Glomerular endothelial cell (primary cell): ENCODE measurements at regions not wholly inside any gene's neighbourhood (a gene's known extent, or its start where the extent isn't known, plus 50 kb on each side); places are given as distances from the start of the nearest gene placed in this dataset.
"Not testable (repeated sequence)": the region's sequence is repeated elsewhere in the genome, so short reads cannot be mapped to it uniquely, and the experiment has no call there.

ENCODE experiments used
- DNase-seq: peaks from one replicate; pipeline ENCODE4 v3.0.0-alpha.2; 2011; ENCODE audit warnings: low read depth, low spot score; ENCODE audit errors: extremely low read depth

DNA sequence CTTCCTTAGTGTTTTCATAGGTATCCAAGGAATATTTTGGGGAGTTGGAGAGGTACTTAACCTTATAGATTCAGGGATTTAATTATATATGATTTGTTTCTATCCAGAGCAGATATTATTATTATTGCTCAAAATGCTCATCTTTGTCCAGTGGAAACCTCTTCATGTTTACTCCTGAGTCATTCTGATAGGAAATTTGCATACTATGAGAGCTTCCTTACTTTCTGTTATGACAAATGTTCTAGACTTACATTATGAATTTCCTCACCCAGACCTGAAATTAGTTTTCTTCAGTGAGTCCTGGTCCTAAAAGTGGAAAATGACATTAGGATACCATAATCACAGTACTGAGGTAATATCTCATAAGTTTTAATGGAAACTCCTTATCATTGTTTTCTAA, 57.5 kb upstream of the PLPPR5 start:
- no peak for DNase-seq

DNA sequence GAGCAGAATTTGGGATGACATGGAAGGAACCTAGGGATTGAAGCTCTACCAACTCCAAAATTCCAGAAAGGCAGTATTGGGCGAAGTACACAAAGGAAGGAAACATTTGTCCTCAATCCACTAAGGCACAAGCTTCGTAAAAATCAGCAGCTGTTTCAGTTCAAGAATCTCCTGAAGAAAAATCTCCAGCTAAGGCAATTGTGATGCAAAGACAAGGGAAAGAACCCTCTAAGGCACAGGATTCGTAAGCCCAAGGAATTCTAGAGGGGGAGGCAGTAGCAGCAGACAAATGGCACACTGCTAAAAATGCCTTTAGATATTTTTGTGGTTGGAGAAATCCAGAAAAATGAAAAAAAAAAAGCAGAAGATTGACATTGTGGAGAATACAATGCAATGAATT, 64.5 kb upstream of the PLPPR5 start:
- no peak for DNase-seq

DNA sequence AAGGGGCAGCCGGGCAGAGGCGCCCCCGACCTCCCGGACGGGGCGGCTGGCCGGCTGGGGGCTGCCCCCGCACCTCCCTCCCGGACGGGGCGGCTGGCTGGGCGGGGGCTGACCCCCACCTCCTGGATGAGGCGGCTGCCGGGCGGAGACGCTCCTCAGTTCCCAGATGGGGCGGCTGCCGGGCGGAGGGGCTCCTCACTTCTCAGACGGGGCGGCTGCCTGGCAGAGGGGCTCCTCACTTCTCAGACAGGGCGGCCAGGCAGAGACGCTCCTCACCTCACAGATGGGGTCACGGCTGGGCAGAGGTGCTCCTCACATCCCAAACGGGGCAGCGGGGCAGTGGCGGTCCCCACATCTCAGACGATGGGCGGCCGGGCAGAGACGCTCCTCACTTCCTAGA, 73.9 kb upstream of the PLPPR5 start:
- DNase-seq, result not testable (repeated sequence)

DNA sequence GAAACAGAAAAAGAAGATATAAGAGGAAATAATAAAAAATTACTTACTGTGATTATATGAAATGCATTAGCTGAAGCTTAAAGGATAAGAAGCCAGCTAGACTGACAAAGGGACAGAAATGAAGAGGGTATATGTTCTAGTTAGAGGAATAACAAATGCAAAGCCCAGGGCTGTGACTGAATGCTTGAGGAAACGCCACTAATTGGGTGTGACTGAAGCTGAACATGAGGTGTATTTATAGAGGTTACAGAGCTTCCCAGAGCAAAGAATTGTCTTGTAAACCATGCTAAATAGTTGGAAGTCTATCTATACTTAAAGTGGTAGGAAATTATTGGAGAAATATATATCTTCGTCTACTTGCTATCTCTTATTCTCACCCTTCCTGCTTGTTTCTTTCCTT, 77.7 kb upstream of the PLPPR5 start:
- DNase-seq, result no peak

DNA sequence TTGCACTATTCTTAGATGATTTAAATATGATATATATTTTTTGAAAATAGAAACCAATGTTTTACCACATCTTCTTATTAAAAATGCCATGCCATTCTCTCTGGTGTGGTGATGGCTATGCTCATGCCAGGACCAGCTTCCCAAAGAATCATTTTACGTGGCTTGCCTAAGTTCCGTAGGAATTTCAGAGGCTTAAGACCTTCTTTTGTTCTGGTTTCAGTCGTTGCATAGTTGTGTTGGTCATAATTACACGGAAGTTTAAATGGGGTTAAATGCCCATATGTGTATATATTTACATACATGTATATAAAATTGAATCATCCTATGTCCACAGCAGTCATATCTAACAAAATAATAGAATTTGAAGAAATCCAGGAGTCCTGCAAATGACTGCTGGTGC, 78.7 kb upstream of the PLPPR5 start:
- DNase-seq, result no peak

DNA sequence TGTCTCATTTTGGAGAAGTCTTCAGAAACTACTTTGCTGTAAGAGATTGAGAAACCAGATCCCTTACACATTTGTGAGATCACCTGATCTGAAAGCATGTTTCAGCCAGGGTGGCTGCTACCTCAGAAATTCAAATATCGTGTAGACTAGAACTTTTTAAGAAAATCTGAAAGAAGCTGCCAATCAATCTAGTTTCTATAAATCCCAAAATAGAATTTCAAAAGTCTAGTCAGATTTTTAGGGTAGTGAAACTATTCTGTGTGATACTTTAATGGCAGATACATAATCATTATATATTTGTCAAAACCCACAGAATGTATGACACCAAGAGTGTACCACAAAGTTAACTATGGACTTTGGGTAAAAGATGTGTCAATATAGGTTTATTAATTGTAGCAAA, 79.9 kb upstream of the PLPPR5 start:
- DNase-seq, result no peak

DNA sequence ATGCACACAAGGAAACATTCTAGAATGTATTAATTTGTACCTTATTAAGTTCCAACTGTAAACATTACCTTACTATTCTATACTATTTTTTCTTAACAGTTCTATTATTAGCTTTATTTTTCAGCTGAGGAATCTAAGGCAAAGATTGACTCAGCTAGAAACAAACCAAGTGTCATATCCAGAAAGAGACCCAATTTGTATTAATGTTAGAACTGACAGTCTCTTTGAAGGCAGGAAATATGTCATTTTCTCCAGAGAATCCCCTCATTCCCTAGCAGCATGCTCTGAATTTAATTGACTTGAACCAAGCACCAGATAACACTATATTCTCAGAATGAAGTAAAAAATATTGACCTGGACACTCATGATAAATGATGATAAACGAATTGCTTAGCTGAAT, 81.4 kb upstream of the PLPPR5 start:
- no peak for DNase-seq

DNA sequence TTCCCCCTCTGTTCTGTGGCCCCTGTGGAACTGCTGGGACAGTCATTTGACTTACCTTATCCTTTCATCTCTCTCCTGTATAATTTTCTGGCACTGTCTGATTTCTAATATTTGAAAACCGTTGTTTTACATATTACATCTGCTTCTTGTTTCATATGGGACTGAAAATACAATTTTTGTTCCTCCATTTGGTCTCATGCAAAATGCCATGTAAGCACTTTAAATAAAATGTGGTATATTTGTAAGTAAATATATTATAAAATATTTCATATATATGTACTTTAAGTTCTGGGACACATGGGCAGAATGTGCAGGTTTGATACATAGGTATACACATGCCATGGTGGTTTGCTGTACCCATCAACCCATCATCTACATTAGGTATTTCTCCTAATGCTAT, 93.9 kb upstream of the PLPPR5 start:
- DNase-seq, result no peak

DNA sequence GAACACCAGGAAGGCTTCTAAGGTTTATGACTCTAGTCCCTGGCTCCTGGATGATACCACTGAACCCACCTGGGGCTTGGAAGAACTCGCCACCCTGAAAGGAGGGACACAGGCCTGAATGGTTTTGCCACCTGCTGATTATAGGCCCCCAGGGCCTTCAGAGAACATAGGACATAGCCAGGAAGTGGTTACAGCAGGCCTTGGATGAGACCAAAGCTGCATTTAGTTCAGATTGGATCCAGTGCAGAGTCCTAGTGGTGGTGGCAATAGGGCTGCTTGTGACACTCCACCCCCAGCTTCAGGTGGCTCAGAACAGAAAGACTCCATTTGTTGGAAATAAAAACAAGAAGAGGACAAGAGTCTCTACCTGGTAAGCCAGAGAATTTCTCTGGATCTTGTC, 101.6 kb upstream of the PLPPR5 start:
- DNase-seq, result no peak

DNA sequence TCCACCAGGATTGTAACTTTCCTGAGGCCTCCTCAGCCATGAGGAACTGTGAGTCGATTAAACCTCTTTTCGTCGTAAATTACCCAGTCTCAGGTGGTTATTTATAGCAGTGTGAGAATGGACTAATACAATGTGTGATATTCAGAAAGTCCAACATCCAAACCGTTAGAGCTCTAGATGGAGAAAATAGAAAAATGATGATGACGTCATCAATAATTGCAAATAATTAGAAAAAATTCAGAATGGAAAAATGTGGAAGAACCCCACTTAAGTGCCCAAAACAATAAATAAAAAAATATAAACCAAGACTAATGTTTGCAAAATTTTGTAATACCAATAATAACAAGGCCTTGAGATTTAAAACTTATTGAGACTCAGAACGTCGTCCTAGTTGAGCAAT, 103.0 kb upstream of the PLPPR5 start:
- DNase-seq, result no peak

DNA sequence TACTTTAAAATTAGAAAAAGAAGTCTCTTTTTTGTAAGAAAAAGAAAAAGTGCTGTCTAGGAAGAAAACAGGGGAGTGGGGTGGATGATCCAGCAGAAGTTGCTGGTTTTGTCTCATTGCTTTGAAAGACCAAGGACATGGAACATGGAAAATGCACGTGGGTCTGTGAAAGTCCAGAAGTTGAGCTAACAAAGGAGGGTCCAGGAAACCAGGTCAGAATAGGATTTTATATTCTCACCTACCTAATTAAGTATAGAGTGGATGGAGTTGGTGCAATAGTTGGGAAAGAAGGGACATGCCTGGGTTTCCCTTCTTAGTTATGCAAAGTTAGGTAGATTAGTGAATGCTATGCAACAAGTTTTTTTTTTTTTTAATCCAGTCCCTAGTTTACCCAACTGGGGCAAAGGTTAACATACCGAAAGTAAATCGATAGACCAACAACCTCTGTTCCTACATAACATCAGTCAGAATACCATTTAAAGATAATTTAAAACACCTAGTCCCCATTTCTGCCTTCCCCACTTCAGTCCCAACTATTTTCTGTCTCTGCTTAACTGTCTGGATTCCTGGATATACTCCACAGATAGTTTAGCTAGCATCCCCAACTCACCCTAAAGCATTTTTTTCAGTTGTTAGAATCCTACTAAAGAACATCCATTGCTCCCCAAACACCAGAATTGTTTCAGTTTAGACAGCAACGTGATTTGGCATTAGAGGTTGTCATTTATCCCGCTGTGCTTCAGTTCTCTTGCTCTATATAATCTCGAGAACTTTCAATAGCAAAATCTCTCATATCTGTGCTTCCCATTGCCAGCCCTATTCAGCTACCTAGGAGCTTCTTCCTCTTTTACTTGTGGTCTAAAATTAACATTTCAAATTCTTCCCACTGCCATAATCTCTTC, 105.7 kb upstream of the PLPPR5 start:
- DNase-seq, result no peak

DNA sequence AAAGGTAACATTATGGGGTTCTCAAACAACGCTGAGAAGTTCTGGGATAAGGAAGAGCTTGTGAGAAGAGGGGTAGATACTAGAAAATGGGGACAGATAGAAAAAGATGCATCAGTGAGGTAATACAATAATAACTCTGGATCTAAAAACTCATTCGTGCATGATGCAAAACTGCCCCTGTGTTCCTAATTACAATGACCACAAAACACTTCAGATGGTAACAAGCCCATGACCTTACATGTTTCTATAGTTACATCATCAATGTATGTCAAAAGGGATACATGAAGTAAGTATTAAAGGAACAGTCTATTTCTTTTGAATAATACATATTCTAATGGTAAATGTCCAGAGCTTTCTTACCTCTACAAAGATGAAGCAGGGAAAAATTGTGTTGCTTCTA, 110.6 kb upstream of the PLPPR5 start:
- DNase-seq, result no peak

DNA sequence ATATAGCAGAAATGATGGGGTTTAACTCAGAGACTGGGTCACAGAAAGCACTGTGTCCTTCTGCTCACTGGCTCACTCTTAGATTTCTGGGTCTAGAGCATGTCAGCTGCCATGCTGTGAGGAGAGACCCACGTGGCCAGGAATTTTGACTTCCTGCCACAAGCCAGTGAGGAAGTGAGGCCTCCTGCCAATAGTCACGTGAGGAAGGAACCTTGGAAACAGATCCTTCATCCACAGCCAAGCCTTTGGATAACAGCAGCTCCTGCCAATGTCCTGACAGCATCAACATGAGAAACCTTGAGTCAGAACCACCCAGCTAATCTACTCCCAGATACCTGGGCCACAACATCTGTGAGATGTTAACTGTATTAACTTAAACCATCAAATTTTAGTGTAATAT, 114.5 kb upstream of the PLPPR5 start:
- no peak for DNase-seq

DNA sequence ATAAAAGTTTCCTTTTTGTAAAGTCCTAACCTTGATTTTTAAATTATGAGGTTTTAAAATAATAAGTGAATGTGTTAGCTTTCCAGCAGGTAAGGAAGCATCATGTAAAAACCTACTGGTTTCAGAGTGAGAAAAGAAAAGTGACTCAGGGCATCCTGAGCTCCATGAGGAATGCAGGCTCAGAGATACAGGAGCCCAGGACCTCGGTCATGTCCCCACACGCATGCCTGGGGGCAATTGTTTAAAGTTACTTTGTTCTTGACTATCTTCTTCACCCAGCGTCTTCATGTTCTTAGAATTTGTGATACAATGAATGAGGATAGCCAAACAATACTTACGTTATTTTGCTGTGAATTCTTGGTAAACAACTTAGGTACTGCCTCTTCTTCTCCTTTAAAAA, 117.4 kb upstream of the PLPPR5 start:
- DNase-seq, result no peak

DNA sequence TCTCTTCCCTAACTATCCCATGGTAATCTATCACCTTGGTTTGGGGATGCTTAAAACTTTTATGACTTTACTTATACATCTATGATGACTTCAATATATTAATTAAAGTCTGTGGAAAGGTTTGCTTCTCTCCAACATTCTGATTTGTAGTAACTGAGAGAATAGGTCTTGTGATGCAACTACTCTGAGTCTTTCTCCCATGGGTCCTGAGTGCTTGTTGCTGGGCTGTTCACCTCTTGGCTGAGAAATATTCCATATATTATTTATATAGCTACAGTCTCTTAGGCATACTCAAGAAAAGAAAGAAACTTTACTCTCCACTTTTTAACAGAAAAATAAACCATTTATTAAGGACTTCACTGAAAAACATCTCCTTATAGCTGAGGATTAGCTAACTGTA, 119.3 kb upstream of the PLPPR5 start:
- DNase-seq, result no peak

DNA sequence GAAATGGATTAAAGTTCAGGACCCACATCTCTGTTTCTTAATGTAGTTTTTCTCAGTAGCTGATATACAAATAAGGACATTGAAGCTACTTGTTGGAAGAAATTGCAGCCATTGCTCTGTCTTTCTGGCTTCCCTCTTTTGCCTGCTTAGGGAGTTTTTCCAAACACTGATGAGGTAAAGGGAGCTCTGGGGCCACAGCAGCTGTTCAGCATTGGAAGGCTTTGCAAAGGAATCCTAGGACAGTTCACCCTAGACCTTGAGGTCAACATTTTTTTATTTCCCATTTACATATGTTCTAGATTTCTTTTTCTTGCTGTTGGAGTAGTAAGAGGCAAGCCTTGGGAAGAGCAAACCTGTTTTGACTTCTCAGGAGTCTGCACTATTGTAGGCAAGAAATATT, 126.9 kb upstream of the PLPPR5 start:
- DNase-seq, result no peak

DNA sequence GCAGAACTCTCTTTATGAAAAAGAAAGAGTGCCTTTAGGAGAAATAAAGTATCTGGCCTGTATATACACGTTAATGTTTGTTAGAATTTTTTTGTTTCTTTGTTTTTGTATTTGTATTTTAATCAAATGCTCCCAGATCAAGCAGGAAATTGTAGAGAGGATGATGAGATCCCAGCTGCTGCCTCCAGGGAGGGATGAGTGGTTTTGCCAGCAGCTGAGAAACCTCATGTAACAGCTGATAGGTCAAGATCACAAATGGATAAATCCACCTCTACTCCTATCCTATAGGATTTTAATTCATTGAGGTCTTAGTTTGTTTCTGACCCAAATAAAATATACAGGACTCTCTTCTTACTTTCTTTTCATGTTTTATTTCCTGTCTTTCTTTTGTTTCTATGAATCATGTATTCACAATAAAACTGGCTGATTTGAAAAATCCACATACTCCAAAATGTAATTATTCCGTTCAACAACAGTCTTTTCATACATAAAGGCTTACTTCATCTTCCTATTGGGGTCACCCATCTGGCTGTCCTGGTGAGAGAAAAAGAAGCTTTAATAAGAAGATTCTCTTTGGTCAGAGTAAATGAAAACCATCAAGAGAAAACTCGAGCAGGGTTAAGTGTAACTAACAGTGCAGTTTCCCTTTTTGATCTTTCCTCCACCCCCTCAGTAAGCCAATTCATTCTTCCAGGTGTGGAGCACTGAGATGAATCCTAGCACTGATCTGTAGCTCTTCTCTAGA, 129.3 kb upstream of the PLPPR5 start:
- no peak for DNase-seq

DNA sequence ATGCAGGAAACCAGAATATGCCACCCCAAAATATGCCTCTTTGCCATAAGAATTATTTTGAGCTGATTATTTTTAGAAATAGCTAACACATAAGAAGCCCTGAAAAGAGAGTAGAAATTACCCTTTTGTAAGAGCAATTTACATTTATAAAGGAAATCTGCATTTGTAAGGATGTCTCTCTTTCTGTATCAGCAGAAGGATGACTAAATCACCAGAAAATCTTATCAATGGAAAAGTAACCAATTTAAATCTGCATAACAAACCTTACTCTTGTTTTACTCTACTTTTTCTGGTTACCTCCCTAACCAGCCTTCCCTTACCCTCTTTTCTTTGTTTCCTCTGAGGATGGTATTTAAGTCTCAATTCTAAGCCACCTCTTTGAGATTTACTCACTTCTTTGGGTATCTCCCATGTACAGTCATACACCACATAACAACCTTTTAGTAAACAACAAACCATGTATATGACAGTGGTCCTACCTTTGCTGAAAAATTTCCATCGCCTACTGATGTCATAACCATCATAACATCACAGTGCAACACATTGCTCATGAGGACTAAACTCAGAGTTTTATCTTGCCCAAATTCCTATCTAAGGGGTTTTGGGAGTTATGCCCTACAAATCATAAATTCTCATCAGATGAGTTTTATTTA, 126.6 kb upstream of the PLPPR4 start:
- DNase-seq, result no peak

DNA sequence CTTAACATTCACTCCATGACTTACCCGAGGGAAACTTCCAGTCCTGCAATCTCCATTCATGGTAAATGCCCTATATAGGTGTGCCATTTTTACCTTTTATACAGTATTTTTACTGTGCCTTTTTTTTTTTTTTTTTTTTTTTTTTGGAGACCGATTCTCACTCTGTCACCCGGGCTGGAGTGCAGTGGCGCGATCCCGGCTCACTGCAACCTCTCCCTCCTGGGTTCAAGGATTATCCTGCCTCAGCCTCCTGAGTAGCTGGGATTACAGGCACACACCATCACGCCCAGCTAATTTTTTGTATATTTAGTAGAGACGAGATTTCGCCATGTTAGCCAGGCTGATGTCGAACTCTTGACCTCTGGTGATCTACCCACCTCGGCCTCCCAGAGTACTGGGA, 124.4 kb upstream of the PLPPR4 start:
- DNase-seq, result no peak

DNA sequence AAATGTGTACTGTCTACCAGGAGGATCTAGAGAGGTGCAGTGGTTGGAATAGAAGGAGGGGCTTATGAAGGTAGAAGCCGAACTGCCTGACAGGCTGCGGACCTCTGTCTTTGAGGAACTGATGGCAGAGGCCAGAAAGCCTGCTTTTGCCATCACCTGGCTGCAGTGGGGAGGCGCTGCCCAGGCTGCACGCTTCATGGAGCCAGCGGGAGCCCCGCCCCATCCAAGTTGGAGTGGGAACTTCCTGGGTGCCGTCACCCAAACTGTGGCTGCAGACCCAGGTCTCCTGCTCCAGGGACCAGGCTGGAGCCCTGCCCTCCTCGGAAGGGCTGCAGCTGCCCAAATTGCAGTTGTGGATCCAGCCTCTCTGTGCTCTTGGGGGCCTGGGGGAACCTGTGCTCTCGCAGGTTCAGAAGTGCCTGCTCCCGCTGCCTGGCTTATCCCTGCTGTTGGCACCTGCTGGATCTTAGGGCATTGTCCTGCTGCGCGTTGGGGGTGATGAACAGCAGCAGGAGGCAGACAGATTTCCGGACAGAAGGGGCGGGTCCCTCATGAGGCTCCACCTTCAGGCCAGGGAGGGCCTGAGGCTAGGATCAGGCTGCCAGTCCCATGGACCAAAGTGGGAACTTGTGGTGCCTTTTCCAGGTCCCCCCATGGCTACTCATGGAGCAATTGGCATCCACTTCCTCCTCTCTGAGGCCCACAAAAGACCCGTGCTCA, 118.0 kb upstream of the PLPPR4 start:
- no peak for DNase-seq

DNA sequence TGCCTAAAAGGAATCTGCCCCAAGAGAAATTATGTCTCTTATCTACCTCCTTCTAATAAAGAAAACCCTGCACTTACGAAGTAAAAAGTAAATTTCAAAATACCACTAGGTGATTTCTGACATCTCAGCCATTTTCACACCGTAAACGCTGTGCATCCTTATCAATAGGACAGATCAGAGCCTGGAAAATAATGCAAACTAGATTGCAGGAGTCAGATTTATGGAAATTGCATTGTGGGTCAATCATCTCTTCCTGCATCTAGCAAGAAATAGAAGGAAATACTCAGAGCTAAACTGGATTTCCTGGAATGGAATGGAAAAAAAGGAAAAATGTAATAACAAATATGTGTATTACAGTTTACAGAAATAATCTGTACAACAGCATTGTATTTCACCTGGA, 114.3 kb upstream of the PLPPR4 start:
- no peak for DNase-seq
